Uterus (tissue), 3 donors: ENCODE measurements at regions not wholly inside any gene's neighbourhood (a gene's known extent, or its start where the extent isn't known, plus 50 kb on each side); places are given as distances from the start of the nearest gene placed in this dataset.

Experiments
- DNase-seq, 2 donors: peaks; one replicate each; pipeline ENCODE4 v3.0.0-alpha.2; 2019 to 2020
- H3K27ac ChIP-seq, 2 donors: fragments of 200-600 bp; sonication (generic); 1 replicate in 1 of 2; 2 replicates in 1 of 2; pipeline ENCODE4 v1.5.1; 2016 to 2018
- H3K27me3 ChIP-seq, 2 donors: fragments of 200-600 bp; sonication (generic); one replicate each; pipeline ENCODE4 v1.5.1; 2018 to 2019; ENCODE audit warnings: control low read depth in 1 of 2
- H3K36me3 ChIP-seq, 2 donors: fragments of 200-600 bp; sonication (generic); one replicate each; pipeline ENCODE4 v1.5.1; 2019; ENCODE audit warnings: control low read depth in 1 of 2
- H3K4me1 ChIP-seq, 2 donors: fragments of 200-600 bp; sonication (generic); one replicate each; pipeline ENCODE4 v1.5.1; 2018 to 2019; ENCODE audit warnings: control low read depth in 1 of 2
- H3K4me3 ChIP-seq, 2 donors: fragments of 200-600 bp; sonication (generic); 1 replicate in 1 of 2; 2 replicates in 1 of 2; pipeline ENCODE4 v1.5.1; 2018 to 2019; ENCODE audit warnings: mild to moderate bottlenecking in 1 of 2
- H3K9me3 ChIP-seq, 2 donors: fragments of 200-600 bp; sonication (generic); one replicate each; pipeline ENCODE4 v1.5.1; 2019; ENCODE audit warnings: control low read depth in 1 of 2
- POLR2A ChIP-seq, 2 donors: fragments of 450-650 bp; IDR thresholded peaks; one replicate each; pipeline ENCODE4 v1.6.1; 2016; ENCODE audit warnings: antibody characterized with exemption in 2 of 2, mild to moderate bottlenecking in 1 of 2, moderate library complexity in 1 of 2
- intact Hi-C: fragments of 100-400 bp; cut with DNase I; formaldehyde crosslinking; loops from one replicate; pipeline ENCODE4 v1.15.1; 2023; ENCODE audit warnings: low total_unique reads
- TF ChIP-seq, protein P1 (sequence below), 4 experiments: fragments of 200-600 bp in 2 of 4; fragments of 450-650 bp in 2 of 4; sonication (generic) in 2 of 4; IDR thresholded peaks; one replicate each; pipeline ENCODE4 v1.5.1; 2016 to 2019; ENCODE audit warnings: antibody characterized with exemption in 4 of 4, mild to moderate bottlenecking in 2 of 4, moderate library complexity in 1 of 4
- donor health status: DM: yes; HTN: yes; CAD: no.

DNA sequence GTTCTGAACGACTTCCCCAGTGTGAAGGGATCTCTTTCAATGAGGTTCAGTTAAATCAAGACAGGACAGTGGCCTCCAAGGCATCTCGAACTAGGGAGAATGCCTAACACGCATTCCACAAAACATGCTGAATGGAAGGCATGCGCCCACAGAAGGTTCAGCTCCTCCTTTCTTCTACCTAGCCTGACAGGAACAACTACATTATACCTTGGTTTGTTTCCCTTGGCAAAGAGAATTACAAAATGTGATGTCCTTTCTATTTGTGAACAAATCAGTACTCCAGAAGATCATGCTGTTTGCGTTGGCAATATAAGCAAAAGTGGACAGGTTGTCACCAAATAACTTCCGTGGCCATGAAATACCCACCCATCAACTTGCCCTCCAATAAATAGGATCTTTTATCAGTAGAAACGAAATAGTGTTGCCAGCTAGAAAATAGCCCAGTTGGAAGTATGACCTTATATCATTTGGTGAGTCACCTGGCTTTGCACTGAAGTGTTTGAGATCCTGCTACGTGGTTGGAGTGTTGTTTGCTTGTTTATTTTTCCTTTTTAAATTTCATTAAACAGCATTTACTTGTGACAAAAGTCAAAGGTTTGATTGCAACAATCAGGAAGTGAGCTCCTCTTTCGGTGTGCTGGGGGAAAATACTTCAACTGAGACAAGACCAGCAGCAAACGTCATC is 117.0 kb upstream of the FAM204A start:
- H3K27me3 ChIP-seq = no peaks in the 10 kb centered on the region
- intact Hi-C loops = no loop called here
- H3K27ac ChIP-seq = no peak overlapping the region
- TF ChIP-seq, protein P1, sequence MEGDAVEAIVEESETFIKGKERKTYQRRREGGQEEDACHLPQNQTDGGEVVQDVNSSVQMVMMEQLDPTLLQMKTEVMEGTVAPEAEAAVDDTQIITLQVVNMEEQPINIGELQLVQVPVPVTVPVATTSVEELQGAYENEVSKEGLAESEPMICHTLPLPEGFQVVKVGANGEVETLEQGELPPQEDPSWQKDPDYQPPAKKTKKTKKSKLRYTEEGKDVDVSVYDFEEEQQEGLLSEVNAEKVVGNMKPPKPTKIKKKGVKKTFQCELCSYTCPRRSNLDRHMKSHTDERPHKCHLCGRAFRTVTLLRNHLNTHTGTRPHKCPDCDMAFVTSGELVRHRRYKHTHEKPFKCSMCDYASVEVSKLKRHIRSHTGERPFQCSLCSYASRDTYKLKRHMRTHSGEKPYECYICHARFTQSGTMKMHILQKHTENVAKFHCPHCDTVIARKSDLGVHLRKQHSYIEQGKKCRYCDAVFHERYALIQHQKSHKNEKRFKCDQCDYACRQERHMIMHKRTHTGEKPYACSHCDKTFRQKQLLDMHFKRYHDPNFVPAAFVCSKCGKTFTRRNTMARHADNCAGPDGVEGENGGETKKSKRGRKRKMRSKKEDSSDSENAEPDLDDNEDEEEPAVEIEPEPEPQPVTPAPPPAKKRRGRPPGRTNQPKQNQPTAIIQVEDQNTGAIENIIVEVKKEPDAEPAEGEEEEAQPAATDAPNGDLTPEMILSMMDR (IDR thresholded peaks at IDR 0.05) = no peak
- no peak for TF ChIP-seq POLR2A (IDR thresholded peaks at IDR 0.05)
- no peaks in the 10 kb centered on the region for H3K4me1 ChIP-seq
- no peaks in the 10 kb centered on the region for H3K9me3 ChIP-seq
- no peak for DNase-seq
- no peaks in the 10 kb centered on the region for H3K36me3 ChIP-seq
- no peak overlapping the region for H3K4me3 ChIP-seq

DNA sequence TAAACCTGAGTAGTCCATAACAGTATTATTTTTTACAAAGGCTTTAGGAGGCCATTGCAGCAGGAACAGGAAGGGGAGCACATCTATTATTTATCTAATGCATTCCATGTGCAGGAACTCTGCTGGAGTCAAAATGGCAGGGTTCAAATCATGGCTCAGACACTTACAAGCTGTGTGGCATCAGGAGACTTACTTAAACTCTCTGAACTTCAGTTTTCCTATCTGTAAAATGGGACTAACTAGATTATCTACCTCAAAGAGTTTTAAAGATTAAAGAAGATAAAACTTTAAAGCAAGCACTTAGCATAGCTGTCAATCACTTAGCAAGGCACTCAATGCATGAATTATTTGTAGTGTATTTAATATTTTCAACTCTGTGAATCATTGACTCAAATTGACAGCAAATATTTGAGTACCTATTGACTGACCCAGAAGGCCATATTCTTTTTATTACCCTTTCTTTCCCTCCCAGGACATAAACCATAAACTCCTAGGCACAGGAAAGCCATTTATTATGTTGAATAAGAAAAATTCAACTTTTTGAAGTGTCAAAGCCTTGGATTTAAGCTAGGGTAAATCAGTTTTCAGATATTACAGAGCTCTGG is 115.8 kb upstream of the FAM204A start:
- Histone ChIP-seq H3K4me3 (no peak overlapping the region), H3K27me3 (no peaks in the 10 kb centered on the region), H3K36me3 (no peaks in the 10 kb centered on the region), H3K9me3 (no peaks in the 10 kb centered on the region), H3K4me1 (no peaks in the 10 kb centered on the region), H3K27ac (no peak overlapping the region)
- TF ChIP-seq, protein P1 (IDR thresholded peaks at IDR 0.05) = no peak
- no peak for TF ChIP-seq POLR2A (IDR thresholded peaks at IDR 0.05)
- intact Hi-C loops = no loop called here
- no peak for DNase-seq

DNA sequence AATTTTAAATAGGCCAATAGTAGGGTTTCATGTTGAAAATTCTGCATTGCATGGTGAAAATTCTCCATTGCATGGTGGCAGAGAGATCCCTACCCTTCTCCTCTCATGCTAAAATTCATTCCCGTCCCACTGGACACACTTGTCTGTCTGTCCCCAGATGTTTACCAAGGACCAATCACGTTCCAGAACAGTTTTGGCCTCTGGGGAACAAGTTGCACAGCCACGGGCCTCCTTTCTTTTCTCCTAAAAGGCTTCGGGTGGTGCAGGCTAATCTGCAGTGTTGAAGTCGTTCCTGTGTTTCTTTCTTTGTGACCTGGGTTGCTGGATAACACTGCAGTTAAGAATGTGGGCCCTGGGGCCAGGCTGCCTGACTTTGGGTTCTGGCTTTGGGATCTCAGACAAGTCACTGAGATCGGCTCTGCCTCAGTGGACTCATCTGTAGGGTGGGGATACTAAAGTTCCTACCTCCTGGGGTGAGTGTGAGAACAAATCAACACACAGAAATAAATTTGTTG is 113.1 kb upstream of the FAM204A start:
- no peaks in the 10 kb centered on the region for H3K27me3 ChIP-seq
- intact Hi-C loops = no loop called here
- no peak for TF ChIP-seq POLR2A (IDR thresholded peaks at IDR 0.05)
- TF ChIP-seq, protein P1 (IDR thresholded peaks at IDR 0.05) = no peak
- H3K27ac ChIP-seq = no peak overlapping the region
- no peaks in the 10 kb centered on the region for H3K4me1 ChIP-seq
- H3K36me3 ChIP-seq = no peaks in the 10 kb centered on the region
- no peak for DNase-seq
- no peak overlapping the region for H3K4me3 ChIP-seq
- no peaks in the 10 kb centered on the region for H3K9me3 ChIP-seq

DNA sequence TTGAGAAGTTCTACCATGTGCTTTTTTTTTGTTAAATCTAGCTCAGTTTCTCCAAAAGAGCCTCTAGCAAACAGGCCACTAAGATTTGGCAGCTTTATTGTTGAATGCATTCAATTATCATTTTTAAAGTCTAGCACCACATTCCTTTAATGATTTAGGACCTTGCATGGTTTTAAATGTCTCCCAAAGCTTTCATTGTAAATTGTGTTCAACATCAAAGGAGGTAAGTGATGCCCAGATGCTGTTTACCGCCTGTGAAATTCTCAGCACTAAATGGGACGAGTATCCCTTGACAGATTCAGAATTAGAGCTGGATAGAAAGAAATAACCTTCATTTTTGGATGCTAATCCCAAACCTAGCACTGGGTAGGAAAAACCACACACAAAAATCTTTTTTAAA is 112.1 kb upstream of the FAM204A start:
- H3K4me1 ChIP-seq = no peaks in the 10 kb centered on the region
- DNase-seq = no peak
- H3K4me3 ChIP-seq = no peak overlapping the region
- H3K36me3 ChIP-seq = no peaks in the 10 kb centered on the region
- H3K27ac ChIP-seq = no peak overlapping the region
- no peaks in the 10 kb centered on the region for H3K9me3 ChIP-seq
- no peak for TF ChIP-seq POLR2A (IDR thresholded peaks at IDR 0.05)
- TF ChIP-seq, protein P1 (IDR thresholded peaks at IDR 0.05) = no peak
- intact Hi-C loops = no loop called here
- H3K27me3 ChIP-seq = no peaks in the 10 kb centered on the region

DNA sequence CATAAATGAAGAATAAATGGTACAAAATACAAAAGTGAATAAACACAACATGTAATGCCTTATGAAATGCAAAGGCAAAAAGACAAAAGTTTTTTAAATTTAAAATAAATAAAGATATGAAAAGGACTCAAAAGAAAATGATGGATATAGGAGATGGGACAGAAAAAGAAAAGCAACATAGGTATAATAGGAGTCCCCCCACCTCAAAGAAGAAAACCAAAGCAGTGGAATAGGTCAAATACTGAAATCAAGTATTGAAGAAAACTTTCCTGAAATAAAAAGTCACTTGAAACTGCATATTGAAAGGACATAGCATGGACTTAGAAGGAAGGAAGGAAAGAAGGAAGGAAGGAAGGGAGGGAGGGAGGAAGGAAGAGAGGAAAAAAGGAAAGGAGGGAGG is 110.0 kb upstream of the FAM204A start:
- TF ChIP-seq, protein P1 (IDR thresholded peaks at IDR 0.05) = no peak
- TF ChIP-seq POLR2A (IDR thresholded peaks at IDR 0.05) = no peak
- no peaks in the 10 kb centered on the region for H3K36me3 ChIP-seq
- no peak overlapping the region for H3K27ac ChIP-seq
- intact Hi-C loops = no loop called here
- no peak for DNase-seq
- H3K4me3 ChIP-seq = no peak overlapping the region
- no peaks in the 10 kb centered on the region for H3K4me1 ChIP-seq
- H3K27me3 ChIP-seq = no peaks in the 10 kb centered on the region
- H3K9me3 ChIP-seq = no peaks in the 10 kb centered on the region
